ENCODE measurements at regions not wholly inside any gene's neighbourhood (a gene's known extent, or its start where the extent isn't known, plus 50 kb on each side); places are given as distances from the start of the nearest gene placed in this dataset.

DNA sequence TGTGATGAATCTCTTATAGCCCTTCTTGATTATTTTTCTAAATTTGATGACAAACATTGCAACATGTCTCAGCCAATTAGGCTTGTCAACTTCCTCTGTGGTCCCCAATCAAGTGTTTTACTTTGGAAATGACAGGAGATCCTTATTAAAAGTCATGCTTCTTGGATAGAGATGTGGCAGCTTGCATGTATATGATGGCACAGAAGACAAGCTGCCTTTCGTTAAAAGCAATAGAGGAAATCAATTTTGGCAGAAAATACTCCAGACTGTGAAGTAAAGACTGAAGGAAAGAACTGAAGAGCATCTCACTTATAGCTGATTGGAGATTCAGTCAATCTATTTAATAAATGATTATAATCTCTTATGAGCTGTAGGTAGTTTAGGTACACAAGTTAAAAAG lies 419.6 kb downstream of the PCDH7 start:
- TF ChIP-seq, protein P1, sequence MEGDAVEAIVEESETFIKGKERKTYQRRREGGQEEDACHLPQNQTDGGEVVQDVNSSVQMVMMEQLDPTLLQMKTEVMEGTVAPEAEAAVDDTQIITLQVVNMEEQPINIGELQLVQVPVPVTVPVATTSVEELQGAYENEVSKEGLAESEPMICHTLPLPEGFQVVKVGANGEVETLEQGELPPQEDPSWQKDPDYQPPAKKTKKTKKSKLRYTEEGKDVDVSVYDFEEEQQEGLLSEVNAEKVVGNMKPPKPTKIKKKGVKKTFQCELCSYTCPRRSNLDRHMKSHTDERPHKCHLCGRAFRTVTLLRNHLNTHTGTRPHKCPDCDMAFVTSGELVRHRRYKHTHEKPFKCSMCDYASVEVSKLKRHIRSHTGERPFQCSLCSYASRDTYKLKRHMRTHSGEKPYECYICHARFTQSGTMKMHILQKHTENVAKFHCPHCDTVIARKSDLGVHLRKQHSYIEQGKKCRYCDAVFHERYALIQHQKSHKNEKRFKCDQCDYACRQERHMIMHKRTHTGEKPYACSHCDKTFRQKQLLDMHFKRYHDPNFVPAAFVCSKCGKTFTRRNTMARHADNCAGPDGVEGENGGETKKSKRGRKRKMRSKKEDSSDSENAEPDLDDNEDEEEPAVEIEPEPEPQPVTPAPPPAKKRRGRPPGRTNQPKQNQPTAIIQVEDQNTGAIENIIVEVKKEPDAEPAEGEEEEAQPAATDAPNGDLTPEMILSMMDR (IDR thresholded peaks at IDR 0.05): no peak
- TF ChIP-seq POLR2A (IDR thresholded peaks at IDR 0.05): no peak

Data from right lobe of liver (tissue), 4 donors.